NCI-H2029 treated with DMSO at 0.1 percent for 48 hours (cell line): ENCODE measurements at regions not wholly inside any gene's neighbourhood (a gene's known extent, or its start where the extent isn't known, plus 50 kb on each side); places are given as distances from the start of the nearest gene placed in this dataset.
"Not testable (repeated sequence)": the region's sequence is repeated elsewhere in the genome, so short reads cannot be mapped to it uniquely, and the experiment has no call there.

Experiments
- DNase-seq: peaks from one replicate; lab custom pipeline; 2025; lab: John Stamatoyannopoulos, UW

DNA sequence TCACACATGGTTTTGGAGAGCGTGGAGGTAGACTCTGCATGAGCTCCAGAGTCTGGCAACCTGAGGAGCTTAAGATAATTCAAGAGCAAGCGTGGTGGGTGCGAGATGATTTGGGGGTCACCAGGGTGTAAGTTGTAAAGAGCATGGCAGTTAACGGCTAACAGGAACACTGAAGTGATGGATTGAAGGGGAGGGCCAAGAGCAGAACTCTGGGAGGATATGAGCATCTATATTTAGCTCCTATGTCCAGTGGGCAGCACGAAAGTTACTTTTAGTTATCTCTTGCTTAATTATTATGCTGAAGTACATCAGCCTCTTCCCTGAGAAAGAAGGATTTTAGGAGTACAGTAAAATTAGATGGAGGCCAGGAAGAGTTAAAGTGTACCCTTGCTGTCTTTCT is 231.9 kb upstream of the HAND2 start:
- DNase-seq = no peak

- DNase-seq = no peak
Observed at GRCh38 chr4:173761236-173761635, 231.2 kb upstream of the HAND2 start.

DNA sequence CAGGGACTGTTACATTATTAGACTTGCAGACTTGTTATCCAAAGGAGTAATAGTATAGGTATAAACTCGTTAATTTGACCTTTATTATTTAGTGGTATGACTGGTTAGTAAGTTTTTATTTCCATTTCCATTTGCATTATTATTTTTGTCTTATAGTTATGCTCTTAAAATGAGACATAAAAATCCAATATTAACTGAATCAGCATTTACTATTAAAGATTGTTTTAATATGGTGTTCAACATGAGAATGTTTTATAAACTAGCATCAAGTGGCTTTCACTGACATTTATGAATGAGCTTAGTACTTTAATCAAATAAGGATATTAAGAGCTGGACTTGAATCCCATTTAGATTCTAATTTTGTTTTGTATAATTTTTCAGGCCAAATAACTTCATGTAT is 228.1 kb upstream of the HAND2 start:
- DNase-seq = no peak

DNA sequence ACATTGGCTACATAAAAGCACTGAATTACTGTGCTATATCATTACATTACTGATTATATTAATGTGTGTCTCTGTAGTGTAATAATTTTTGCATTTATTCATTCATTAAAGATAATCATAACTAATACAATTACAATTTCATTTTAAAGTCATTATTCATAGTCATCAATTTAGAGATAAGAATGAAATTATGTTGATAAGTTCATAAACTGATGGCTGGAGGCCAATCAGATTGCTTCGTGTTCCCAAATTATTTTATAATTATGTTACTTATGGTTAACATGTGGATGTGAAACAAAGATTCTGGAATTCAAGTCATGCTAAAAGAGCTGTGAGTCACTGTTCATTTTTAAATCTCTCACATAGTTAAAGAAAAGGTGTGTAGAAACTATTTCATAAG is 223.4 kb upstream of the HAND2 start:
- DNase-seq = no peak

GRCh38 chr4:173752610-173753230 is 222.7 kb upstream of the HAND2 start:
- no peak for DNase-seq

DNA sequence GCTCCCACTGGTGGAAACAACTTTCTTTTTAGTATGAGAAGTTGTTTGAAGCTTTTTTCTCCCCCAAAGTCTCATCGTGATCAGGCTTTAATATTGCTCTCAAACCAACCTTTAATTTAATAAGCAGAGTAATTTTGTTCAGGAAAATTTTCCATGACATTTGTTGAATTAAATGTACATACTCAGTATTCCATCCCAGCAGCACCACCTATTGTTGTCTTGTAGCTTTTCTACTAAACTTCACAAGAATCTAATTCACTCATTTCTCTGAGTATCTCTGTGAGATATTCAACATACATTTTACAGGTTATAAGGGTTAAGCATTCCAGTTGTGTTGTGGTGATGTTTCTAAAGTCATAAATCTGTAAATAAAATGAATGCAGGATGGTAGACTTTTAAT is 218.3 kb upstream of the HAND2 start:
- no peak for DNase-seq

- DNase-seq = no peak
Observed at GRCh38 chr4:173747537-173748257, 217.7 kb upstream of the HAND2 start.

DNA sequence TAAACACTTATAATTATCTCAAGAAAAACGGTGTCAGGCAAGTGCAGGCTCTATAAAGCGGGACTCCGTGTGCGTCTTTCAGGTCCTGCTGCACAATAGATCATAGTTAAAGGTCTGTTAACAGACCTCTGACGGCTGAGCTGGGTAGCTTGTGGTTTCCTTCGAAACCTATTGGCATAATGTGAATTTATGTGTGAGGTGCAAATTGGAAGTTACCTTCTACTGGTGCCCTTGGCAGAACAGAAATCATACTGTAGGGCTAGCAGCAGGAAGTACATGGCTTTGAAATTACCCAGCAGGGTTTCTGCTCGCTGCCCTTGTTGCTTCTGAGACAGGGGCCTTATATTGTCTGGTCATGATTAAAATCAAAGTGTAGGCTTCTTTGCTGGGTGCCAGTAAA is 216.4 kb upstream of the HAND2 start:
- no peak for DNase-seq

DNA sequence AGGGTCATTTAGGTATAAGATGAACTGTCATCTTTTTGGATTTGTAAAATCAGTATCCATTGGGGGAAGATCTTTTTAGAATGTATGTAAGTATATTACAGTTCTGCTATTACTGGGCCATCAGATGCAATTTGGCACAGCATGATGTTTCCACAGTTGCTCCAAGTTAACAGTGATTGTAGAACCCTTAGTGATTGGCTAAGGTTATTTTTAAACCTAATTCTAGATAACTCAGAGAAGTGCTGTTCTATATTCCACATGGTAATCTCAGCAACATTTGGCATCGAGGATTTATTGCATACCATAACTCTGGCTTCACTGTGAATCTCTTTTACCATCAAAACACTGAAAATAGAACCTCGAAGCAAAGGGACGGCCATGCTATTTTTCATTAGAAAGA is 215.7 kb upstream of the HAND2 start:
- no peak for DNase-seq

DNA sequence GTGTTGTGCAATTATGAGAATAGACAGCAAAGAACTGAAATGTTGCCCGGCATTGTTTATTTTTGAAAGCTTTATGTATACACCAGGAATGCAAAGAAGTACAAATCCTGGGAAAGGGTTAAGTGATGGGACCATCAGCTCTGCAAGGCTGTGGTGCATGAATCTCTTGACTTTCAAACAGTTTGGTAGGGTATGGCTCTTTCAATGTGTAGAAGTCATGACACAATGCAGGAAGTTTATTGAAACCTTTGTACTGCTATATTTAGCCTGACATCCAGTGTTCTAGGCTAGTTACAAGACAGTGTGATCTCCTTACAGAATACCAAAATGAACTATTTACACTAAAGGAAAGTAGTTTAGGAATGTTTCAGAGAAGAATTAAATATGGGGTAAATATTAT is 206.8 kb upstream of the HAND2 start:
- DNase-seq = no peak

DNA sequence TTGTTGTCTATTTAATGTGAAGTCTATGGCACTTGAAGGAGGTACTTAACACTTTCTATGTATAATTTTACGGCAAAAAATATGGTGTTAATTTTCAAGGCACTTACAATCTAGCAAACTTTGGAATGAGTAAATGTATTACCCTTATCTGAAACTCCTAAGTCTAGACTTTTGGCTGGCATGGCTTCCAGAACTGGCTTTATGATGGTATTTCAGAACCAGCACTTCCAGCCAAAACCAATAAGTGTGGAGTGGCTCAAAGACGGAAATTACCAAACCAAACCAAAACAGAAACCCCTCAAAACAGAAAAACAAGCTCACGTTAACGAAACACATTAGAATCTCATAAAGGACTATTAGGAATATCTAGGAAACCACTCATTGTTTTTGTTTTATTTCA is 205.6 kb upstream of the HAND2 start:
- DNase-seq = no peak

GRCh38 chr4:173735049-173735448 is 205.0 kb upstream of the HAND2 start:
- no peak for DNase-seq

- no peak for DNase-seq
Observed at GRCh38 chr4:173731257-173731656, 201.2 kb upstream of the HAND2 start.

DNA sequence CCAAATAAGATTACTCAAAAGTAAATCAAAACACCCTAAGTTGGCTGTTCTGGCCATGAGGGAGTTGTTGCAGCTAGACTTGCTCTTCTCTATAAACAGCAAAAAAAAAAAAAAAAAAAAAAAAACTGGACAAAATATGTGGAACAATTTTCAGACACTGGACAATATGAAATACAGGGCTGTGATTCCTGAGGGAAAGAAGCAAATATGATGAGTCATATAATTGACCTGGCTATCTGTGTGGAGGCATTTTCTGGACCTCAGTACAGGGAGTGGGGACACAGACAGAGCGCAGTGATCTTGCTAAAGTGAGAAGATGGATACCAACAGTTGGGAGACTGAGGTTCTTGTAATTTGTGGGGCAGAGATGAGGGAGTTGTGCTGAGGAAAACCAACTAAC is 192.0 kb upstream of the HAND2 start:
- no peak for DNase-seq

- DNase-seq = not testable (repeated sequence)
Observed at GRCh38 chr4:173718504-173718903, 188.5 kb upstream of the HAND2 start.

DNA sequence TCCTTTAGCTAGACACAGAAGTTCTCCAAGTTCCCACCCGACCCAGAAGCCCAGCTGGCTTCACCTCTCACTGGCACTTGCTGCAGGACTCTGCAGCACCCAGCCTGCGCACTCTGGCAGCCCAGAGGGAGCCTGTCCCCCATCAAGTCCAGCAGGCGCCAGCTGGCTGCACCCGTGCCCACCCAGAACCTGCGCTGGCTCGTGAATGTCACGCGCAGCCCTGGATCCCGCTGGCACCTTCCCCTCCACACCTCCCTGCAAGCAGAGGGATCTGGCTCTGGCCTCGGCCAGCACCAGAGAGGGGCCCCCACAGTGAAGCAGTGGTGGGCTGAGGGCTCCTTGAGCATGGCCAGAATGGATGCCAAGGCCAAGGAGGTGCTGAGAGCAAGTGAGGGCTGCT is 187.6 kb upstream of the HAND2 start:
- DNase-seq = no peak

- no peak for DNase-seq
Observed at GRCh38 chr4:173714456-173714855, 184.4 kb upstream of the HAND2 start.

DNA sequence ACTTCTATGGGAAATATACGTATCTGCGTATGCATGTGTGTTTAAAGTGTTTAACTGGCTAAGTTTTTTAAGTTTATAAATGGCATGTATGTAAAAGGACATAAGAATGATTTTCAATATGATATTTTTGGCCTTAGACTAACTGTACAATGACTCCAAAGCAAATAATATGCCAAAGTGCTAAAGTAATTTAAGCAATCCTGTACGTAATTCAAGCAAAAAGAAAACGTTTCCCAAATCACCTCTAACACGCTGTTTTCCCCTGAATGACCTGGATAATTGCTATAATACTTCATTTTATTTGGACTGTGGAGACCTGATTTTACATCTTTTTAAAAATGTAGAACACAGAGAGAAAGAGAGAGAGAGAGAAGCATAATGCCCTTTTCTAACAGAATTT is 183.0 kb upstream of the HAND2 start:
- DNase-seq = no peak

GRCh38 chr4:173707658-173708419 is 177.8 kb upstream of the HAND2 start:
- DNase-seq = no peak

- DNase-seq = no peak
Observed at GRCh38 chr4:173704201-173704600, 174.2 kb upstream of the HAND2 start.

DNA sequence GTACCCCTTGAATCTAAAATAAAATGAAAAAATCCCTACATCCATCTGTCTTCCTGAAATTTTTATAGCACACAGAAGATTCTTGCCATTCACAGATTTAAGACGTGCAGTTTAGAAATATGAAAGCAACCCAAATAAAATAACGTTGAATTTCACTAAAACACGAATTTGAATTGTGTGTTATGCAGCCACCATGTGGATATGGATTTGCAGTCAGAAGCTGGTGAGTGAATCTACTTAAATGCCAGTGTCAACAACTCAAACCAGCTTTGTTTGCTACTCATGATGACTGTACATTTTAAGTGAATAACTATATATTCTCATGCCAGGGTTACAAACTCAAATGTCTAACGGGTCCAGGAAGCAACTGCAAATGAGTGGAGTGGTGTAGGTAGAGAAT is 173.0 kb upstream of the HAND2 start:
- no peak for DNase-seq

- no peak for DNase-seq
Observed at GRCh38 chr4:173700650-173701049, 170.6 kb upstream of the HAND2 start.

GRCh38 chr4:173699841-173700475 is 169.9 kb upstream of the HAND2 start:
- DNase-seq = no peak
